Dedifferentiated amniotic fluid mesenchymal stem cell (primary cell): ENCODE measurements at regions not wholly inside any gene's neighbourhood (a gene's known extent, or its start where the extent isn't known, plus 50 kb on each side); places are given as distances from the start of the nearest gene placed in this dataset.

Experiments used
- DNase-seq: peaks from one replicate; pipeline ENCODE4 v3.0.0-alpha.2; 2016; ENCODE audit errors: extremely low spot score

DNA sequence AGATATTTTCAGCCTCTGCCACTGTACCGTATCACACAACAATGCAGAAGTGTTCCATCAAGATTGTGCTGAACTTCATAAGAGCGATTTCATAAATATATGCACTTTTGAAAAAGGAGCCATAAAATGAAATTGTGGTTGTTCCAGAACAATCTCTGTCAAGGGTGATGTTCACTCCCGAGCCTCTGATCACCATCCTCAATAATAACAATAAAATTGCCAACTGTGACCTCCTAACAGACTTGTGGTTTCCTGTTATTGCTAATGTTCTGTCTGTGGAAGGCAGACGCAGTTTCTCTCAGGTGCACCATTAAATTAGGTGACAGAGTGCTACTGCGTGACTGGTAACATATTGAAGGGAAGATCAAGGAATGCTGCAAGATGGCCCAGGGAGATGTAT is 383.7 kb downstream of the SOCS6 start:
- no peak for DNase-seq

DNA sequence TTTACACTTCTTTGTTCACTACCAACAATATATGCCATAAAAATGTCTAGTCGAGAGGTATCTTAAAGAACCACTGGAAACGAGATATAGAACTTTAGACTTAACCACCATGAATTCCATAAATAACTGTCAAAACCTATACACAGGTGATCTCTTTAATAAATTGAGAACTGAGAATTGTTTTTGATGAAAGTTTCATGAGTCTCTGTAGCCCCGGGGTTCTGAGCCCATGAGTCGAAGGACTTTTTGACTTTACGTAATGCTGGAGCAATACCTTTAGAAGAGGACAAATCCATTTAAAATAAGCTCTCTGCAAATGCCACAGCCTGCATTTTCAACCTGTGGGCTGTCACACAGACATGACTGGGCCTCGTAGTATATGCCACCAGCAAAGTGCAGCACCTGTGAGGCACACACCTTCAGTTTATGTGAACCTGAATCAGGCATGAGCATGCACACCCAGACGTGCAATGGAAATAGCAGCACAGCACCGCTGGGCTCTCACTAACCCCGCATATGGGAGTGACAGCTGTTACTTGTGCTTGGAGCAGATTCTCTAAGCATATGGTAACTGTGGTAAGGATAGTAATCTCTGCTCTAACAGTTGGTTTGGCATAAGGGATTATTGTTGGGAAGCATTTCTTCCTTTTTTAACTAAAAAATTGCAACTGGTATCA is 383.2 kb downstream of the SOCS6 start:
- DNase-seq: no peak

DNA sequence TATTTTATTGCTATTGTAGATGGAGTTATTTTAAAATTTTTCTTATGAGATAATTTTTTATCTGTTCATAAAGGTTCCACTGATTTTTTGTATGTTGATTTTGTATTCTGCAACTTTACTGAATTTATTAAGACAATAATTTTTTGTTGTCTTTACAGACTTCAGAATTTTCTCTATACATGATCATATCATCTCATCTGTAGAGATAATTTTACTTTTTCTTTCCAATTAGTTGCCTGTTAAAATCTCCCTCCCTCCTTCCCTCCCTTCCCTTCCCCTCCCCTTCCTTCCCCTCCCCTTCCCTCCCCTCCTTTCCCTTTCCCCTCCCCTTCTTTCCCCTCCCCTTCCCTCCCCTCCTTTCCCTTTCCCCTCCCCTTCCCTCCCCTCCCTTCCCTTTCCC is 378.1 kb downstream of the SOCS6 start:
- DNase-seq: no peak

DNA sequence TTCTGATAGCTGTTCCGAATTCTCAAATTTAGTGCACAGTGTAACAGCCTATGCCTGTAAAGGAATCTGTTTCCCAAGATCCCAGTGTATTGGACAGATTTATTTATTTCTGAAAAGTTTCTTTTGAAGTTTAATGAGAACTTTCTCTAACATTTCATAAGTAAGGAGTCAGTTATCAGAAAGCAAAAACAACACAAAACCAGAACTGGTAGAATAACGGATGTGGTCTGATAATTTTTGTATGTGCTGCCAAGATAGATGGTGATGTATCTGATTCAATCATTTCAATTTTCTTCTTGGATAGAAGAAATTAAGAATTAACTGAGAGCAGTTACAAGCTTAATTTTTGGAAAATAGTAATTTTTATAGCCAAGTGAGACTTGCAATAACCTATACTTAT is 374.3 kb downstream of the SOCS6 start:
- DNase-seq: no peak

DNA sequence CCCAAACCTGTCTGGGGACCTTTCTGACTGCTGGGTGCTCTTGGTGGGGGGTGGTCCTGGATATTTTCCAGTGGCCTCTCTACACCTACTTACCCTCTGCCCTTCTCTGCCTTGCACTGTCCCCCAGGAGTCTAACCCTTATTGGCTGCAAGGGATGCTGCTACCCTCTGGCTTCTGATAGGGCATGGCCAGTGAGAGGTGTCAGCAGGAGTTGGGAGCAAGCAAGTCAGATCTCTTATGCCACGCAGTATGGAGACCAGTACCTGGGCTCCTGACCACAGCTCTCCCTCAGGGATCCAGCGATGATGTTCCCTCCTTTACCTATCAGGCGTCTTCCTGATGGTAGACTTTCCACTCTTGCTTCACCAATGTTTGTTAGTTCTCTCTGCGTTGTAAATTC is 373.7 kb downstream of the SOCS6 start:
- no peak for DNase-seq

DNA sequence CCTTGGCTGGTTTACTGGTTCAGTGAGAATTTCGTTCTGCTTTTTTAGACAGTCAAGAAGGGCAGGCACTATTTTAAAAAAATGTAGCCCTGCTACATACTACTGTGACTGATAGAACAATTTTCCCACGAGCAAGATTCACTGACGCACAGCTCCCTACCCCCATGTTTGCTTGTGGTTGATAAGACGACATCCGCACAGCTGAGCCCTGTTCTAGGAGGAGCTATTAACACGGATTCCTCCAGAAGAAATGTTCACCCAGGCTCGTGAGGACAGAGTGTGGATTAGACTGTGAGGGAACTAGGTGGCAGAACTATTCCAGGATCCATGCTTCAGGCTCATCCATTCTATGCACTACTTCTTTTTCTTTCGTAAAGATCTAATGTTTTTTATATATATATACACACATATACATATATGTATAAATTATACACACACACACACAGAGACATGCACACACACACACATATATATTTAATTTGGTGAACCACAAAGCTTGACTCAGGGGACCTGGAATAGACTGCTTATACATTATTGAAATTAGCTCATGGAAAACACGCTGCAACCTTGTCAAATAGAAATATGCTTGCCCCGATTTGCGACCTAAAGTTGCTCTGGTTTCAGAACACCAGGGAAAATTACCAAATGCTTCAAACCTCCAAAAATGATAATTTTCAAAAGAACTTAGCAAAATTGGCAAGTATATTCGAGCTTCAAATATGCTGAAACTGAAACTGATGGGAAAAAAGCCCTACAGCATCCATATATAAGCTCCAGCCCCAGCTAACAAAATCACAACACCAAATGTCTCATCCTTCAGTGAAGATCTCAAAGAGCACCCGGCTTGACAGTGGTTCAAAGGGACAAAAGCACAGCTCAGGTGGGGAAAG is 370.4 kb downstream of the SOCS6 start:
- DNase-seq: no peak

DNA sequence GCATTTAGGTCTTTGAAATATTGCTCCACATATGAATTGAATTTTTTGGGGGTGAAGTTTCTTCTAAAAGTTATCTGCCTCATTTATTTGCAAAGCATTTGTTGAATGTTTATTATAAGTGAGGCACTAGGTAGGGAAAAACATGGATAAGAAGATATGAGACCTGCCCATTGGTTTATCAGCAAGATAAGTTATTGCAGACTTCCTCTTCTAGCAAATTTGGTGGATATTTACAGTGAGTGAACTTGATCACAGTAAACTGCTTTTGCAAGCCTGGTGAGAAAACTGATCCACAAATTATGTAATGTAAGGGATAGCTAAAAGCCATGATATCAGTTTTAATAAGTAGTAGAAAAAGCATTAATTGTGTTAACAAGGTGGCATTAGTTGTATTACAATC is 364.8 kb downstream of the SOCS6 start:
- no peak for DNase-seq

DNA sequence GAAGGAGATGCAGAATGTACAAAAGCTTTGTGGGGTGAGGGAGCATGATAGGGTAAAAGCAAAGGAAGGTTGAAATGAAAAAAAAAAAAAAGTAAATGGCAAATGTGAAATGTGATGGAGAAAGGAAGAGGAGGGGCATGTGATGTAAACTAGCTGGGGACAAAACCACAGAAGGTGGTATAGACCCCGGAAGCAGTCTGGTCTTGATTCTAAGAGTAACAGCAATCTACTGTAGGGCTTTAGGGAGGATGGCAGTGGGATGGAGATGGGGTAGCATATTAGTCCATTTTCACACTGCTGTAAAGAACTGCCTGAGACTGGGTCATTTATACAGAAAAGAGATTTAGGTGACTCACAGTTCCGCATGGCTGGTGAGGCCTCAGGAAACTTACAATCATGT is 362.0 kb downstream of the SOCS6 start:
- no peak for DNase-seq

DNA sequence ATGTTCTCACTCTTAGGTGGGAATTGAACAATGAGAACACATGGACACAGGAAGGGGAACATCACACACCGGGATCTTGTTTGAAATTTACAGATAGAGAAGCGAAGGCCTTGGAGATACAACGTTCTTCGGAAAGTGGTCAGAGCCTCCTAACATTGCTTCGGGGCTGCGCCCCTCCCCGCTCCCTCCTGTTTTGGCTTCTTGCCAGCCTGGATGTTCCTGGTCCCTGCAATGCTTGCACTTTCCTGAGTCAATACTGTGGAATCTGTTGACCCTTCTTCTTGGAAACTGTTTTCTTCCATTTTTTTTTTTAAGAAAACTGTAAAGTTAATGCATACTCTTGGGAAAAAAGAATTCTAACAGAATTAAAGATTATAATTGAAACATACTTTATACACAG is 360.8 kb downstream of the SOCS6 start:
- no peak for DNase-seq

DNA sequence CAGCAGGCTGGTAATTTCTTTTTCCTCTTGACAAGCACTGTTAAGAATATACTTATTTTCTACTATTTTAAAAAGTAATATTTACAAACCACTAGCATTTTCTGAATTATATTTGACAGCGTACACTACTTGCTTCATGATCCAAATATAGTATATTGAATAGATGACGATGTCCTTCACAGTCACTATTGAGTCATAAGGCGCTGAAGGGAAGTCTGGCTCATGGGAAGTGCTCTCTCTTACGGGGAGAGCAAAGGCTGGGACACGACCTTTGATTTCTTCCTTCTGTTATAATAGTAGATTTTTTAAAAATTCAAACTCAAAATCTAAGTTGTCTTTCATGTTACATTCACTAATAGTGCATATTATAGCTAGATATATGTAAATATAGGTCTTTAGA is 357.1 kb downstream of the SOCS6 start:
- DNase-seq: no peak

DNA sequence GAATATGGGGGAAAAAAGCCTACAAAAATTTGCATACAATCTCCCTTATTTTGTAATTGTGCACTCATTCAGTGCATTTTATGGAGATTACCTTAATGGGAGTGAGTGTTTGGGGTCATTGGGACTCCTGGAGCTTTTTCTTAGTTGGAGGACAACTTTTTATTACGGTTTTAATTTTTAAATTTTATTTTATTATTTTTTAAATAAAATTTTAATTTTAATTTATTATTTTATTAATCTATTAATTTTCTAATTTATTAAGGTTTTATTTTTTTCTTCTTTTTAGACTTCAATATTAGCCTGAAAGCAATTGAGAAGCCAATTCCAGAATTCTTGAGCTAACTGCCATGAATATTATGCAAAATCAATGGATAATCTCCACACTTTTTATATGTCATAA is 355.0 kb downstream of the SOCS6 start:
- DNase-seq: no peak

DNA sequence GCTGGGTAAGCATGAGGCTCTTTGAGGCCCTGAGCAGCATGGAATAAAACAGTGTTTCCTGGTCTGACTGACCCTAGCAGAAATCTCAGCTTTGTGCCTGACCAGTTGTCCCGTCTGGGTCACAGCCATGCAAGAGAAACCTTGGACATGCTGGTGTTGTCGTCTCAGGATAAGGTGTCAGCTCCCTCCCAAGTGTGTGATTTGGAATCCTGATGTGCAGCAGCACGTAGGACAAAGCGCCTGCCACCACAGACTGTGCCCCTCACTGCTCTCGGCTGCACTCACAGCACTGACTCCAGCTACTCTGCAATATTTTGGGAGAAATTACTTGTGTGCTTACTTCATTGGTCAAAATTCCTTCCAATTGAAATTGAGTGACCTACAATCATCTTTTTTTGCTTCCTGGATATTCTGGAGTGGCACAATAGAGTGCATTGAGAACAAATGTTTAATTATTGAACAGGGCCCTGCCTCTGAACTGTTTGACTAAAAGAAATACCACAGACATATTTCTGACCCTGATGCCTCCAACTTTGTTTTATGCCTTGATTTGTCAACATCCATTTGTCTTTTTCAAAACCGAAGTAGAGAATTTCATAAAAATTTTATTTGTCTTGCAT is 352.4 kb downstream of the SOCS6 start:
- no peak for DNase-seq

DNA sequence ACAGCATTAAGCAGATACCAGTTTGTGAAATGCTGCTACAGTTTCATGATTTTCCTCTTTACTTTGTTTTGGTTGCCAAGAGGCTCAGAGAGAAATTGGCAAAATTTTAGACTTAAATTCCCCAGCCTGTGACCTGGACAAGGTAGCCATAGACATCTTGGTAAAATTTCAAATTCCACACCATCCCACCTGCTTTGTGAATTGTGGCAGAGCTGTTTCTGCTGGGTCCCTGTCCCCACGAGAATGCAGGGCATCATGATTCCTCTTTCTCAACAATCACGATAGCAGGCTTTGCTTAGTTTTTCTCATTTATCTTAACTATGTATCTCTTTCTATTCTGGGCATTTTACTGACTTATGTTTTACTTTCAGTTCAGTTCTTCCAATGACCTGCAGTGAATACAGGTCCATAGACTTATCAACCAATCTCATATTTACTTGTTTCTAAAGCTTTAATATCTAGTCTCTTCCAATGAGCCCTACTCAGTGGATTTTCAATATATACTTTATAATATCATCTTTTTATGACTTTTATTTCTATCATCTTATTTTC is 351.6 kb downstream of the SOCS6 start:
- no peak for DNase-seq

DNA sequence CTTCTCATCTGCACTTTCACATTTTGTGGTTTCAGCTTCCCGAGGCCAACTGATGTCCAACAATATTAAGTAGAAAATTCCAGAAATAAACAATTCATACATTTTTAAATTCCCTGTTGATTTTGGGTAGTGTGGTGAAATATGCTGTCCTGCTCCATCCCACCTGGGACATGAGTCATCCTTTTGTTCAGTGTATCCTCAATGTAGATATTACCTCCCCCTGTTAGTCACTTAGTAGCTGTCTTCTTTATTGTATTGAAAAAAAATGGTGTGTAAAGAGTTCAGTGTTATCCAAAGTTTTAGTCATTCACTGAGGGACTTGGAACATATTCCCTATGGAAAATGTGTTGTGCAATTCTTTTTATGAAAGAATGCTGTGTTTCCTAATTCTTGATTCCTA is 348.1 kb downstream of the SOCS6 start:
- DNase-seq: no peak

DNA sequence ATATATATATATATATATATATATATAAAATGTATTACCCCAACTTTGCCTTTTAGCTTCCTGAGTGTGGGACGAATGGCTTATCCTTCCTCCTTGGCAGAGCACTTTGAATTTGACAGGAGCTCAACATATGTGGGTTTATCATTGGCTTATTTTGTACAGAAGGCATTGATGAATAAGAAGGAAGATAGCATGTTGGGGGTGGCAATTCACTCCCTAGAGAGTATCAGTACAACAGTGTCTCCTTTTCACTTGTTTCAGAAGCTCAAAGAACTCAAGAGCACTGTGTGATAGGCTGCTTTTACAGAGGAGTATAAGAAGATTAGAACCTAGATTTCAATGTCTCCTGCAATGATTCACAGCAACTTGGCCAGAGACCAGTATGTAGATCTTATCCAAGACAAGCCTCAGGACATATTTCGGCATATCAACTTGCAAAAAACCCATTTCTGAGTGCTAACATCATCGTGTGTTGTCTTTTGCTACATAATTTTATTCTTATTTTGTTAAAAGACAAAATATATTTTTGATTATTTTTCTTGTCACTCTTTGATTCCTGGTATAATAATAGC is 345.8 kb downstream of the SOCS6 start:
- no peak for DNase-seq

DNA sequence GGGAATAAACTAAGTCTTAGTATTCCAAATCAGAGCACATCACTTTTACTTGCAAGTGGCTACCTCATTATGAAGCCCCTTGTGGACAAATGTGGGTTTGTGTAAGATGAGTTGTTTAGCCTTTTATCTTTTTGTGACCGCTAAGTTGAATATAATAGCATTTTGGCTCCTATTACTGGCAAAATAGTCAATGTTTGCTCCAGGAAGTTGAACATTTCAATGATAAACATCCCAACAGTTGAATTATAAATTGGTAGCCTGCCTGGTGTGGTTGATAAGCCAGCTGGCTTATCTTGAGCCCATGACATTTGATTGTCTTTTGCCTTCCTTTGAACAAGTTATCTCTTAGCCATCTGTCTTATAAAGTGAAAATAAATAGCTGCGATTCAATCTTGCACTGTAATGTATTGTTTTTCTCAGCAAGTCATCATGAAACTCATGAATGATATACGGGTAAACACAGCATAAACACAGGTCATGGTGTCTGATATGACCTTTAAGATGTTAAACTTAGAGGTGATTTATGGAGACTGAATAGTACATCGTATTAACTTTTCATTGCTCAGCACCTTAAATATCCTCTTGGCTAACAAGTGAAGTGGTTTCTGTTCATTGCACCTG is 338.4 kb downstream of the SOCS6 start:
- DNase-seq: no peak

DNA sequence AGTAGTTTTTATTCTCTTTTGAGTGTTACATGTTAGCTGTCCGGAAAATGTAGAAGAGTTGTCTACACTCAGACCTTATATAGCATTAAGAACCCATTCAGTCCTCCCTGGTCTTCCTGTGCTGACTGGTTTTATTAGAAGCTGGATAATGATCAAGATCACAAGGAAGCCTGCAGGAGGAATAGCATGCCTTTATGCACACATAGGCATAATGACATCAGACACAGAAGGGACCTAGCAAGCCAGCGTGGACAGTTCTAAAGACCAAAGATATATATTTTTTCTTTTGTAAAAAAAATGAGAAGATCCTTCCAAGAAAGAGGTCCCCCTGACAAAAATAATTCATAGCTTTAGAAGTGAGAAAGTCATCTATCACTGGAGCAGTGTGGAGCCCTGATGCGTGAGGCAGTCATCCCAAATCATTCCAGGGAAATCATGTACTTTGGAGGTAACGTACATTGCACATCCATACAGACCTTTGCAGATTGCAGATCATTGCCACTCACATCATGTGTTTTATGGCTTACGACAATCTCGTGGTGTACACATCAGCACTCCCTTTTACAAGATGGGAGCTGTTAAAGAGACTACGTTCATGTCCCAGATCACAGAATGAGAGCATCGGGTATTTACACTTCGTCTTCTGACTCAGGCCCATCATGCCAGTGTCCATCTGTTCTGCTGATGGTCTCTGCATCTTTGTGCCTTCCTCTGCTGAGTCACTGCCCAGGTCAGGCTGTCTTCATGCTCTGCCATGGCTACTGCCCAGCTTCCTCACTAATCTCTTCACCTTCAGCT is 334.0 kb downstream of the SOCS6 start:
- no peak for DNase-seq

DNA sequence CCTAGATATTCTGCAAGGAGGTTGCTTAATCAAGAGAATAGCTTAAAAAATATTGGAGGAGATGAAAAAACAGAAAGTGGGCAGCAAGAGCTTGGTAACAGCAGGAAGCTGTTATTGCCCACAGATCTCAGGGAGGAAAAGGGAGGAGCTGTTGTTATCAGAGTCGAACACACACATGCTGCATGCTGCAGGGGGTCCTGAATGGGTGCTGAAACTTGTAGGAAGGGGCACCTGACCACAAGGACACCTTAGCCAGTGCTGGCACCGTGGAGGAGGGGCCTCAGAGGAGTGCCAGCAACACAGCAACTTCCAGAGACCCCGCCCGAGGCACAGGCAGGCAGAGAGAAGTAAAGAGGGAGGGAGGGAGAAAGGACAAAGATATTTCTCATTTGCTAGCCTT is 332.9 kb downstream of the SOCS6 start:
- no peak for DNase-seq

DNA sequence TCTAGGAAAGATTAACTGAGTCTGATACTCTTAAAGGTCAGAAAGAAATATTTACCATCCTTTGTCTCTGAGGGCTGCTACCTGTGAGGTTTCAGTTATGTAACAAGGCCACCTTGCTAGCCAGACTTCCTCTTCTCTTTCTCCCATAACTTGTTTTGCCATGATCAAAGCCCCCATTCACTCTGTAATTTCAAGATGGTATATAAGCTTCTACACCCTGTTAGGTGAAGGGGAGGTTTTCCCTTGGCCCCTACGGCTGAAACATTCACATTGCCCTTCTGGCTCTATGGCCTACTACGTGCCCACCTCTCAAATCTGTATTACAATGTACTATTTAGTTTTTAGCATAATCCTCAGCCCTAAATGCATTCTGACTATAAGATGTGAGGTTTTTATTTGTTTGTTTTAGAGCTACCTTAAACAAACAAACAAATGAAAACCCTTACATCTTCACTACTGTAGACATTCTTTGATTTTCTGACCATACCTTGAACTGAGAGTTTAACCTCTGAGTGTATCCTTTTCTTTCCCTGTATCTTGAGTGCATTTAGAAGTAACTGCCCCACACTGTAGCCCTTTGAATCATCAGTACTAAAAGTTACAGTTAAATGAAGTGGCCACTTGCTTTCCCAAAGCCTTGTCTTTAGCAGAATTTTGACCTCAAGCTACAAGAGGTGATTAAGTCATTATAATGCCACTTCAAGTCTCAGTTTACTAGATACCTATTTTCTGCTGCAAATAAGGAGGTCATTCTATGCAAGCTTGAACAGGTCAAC is 332.2 kb downstream of the SOCS6 start:
- DNase-seq: no peak

DNA sequence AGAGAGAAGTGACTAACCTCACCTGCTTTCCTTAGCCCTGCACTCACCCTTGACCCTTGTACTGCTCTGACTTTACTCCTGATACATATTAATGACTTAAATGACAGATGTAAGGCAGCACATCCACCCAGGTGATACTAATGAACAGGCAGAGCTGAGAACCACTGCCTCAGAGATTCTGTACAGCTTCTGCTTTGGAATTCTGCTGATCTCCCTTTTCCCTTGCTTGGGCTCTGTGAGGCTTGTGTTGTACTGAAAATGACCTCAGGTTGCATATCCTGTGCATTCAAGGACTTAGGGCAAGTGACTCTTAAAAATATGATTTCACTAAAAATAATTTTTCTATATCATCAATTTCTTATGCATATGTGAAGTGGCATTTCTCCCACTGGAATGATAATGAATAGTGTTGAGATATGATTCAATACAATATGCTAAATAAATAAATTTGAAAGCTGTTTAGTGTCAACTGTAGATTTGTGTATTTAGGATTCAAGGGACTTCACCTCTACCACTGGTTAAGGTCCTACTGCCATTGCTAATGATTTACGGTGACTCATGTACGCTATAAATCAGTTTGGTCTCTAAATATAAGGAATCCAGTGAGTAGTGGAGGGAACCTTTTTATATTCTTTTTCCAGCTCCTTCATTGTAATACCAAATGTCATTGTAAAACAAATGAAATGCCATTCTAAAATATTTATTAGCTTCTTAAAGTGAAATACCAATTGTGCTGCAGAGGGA is 328.3 kb downstream of the SOCS6 start:
- no peak for DNase-seq
